ENCODE measurements at regions not wholly inside any gene's neighbourhood (a gene's known extent, or its start where the extent isn't known, plus 50 kb on each side); places are given as distances from the start of the nearest gene placed in this dataset.

- H3K36me3 ChIP-seq (ENCODE audit: insufficient read depth, low read length) = no peaks in the 10 kb centered on the region
- POLR2A ChIA-PET (ENCODE audit: partially characterized antibody) = no interaction called here
- peaks cover 0 to 17% of the 10 kb centered on the region in 2 donors for H3K9me3 ChIP-seq (ENCODE audit: control insufficient read depth in 1 of 2, low read length in 2 of 2)
- Mint-ChIP-seq H3K27me3 (peaks cover 15 to 20% of the 10 kb centered on the region in 2 donors), H3K36me3 (peaks cover 0 to 2% of the 10 kb centered on the region in 2 donors), H3K9me3 (peaks cover 0 to 54% (median 48%) of the 10 kb centered on the region in 8 donors), H3K4me3 (no peak overlapping the region), H3K4me1 (no peaks in the 10 kb centered on the region), H3K27ac (no peak overlapping the region)
- intact Hi-C loops (cut with micrococcal nuclease) = no loop called here
- no peaks in the 10 kb centered on the region for H3K27me3 ChIP-seq (ENCODE audit: insufficient read depth, low read length)
- no peak overlapping the region for H3K27ac ChIP-seq (ENCODE audit: low read depth, low read length)
- CTCF ChIA-PET (ENCODE audit: partially characterized antibody) = no interaction called here
- DNase-seq = no peak
- H3K4me3 ChIP-seq (ENCODE audit: low read length in 2 of 2) = no peak overlapping the region
- H3K4me1 ChIP-seq (ENCODE audit: insufficient read depth, low read length) = no peaks in the 10 kb centered on the region
Measured at GRCh38 chr2:573025-573424, 104.2 kb downstream of the TMEM18 start.

- H3K27me3 Mint-ChIP-seq = peaks cover 27 to 29% of the 10 kb centered on the region in 2 donors
Measured at GRCh38 chr2:569681-570080, 107.5 kb downstream of the TMEM18 start.

DNA sequence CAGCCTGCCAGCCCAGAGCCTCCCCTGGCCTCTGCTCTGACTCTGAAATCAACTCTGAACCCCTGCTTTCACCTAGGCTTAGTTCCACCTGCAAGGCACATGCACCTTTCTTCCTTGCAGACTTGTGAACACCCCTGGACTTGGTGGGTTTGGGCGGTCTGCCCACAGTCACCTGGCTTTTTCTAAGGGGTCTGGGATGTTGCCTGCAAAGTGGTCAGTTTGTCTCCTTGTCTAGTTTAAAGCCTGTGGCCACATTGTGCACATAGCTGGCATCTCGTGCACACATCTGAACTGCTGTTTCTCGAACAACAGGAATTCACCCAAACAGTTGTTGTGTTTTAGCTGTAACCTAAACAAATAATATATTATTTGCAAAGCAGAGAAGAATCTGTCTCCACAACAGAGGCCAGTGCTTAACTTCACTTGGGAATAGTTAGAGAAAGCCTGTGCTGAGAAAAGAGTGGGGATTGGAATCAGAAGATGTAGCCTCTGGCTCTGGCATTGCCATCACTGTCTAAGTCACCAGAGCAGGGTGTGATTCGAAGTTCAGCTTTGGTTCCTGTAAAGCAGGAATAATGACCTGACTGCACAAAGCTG lies 108.5 kb downstream of the TMEM18 start:
- H3K27ac Mint-ChIP-seq = no peak overlapping the region
- H3K27ac ChIP-seq (ENCODE audit: low read depth, low read length) = no peak overlapping the region
- no peaks in the 10 kb centered on the region for H3K36me3 ChIP-seq (ENCODE audit: insufficient read depth, low read length)
- ChIA-PET CTCF (ENCODE audit: partially characterized antibody) (no interaction called here), POLR2A (ENCODE audit: partially characterized antibody) (no interaction called here)
- peaks cover 0 to 2% of the 10 kb centered on the region in 2 donors for H3K36me3 Mint-ChIP-seq
- intact Hi-C loops (cut with micrococcal nuclease) = no loop called here
- no peaks in the 10 kb centered on the region for H3K4me1 Mint-ChIP-seq
- H3K9me3 Mint-ChIP-seq = peaks cover 0 to 25% (median 21%) of the 10 kb centered on the region in 8 donors
- no peak for DNase-seq
- peaks cover 27 to 29% of the 10 kb centered on the region in 2 donors for H3K27me3 Mint-ChIP-seq
- H3K4me3 ChIP-seq (ENCODE audit: low read length in 2 of 2) = no peak overlapping the region
- no peaks in the 10 kb centered on the region for H3K27me3 ChIP-seq (ENCODE audit: insufficient read depth, low read length)
- H3K4me1 ChIP-seq (ENCODE audit: insufficient read depth, low read length) = no peaks in the 10 kb centered on the region
- no peak overlapping the region for H3K4me3 Mint-ChIP-seq
- H3K9me3 ChIP-seq (ENCODE audit: control insufficient read depth in 1 of 2, low read length in 2 of 2) = no peaks in the 10 kb centered on the region

More at GRCh38 chr2:569681-570080, 107.5 kb downstream of the TMEM18 start:
- Histone ChIP-seq H3K36me3 (ENCODE audit: insufficient read depth, low read length) (no peaks in the 10 kb centered on the region), H3K4me3 (ENCODE audit: low read length in 2 of 2) (no peak overlapping the region), H3K27ac (ENCODE audit: low read depth, low read length) (no peak overlapping the region), H3K4me1 (ENCODE audit: insufficient read depth, low read length) (no peaks in the 10 kb centered on the region), H3K9me3 (ENCODE audit: control insufficient read depth in 1 of 2, low read length in 2 of 2) (no peaks in the 10 kb centered on the region), H3K27me3 (ENCODE audit: insufficient read depth, low read length) (no peaks in the 10 kb centered on the region)
- no peak for DNase-seq
- POLR2A ChIA-PET (ENCODE audit: partially characterized antibody) = no interaction called here
- CTCF ChIA-PET (ENCODE audit: partially characterized antibody) = no interaction called here
- no peak overlapping the region for H3K4me3 Mint-ChIP-seq
- peaks cover 0 to 30% (median 21%) of the 10 kb centered on the region in 8 donors for H3K9me3 Mint-ChIP-seq
- H3K27ac Mint-ChIP-seq = no peak overlapping the region
- peaks cover 0 to 2% of the 10 kb centered on the region in 2 donors for H3K36me3 Mint-ChIP-seq
- no peaks in the 10 kb centered on the region for H3K4me1 Mint-ChIP-seq
- intact Hi-C loops (cut with micrococcal nuclease) = no loop called here

- H3K9me3 ChIP-seq (ENCODE audit: control insufficient read depth in 1 of 2, low read length in 2 of 2) = no peaks in the 10 kb centered on the region
- H3K27me3 ChIP-seq (ENCODE audit: insufficient read depth, low read length) = no peaks in the 10 kb centered on the region
- no peaks in the 10 kb centered on the region for H3K4me1 Mint-ChIP-seq
- ChIA-PET CTCF (ENCODE audit: partially characterized antibody) (no interaction called here), POLR2A (ENCODE audit: partially characterized antibody) (no interaction called here)
- no peak overlapping the region for H3K27ac Mint-ChIP-seq
- no peak overlapping the region for H3K4me3 Mint-ChIP-seq
- H3K9me3 Mint-ChIP-seq = peaks cover 0 to 25% (median 21%) of the 10 kb centered on the region in 8 donors
- no peak for DNase-seq
- no peaks in the 10 kb centered on the region for H3K4me1 ChIP-seq (ENCODE audit: insufficient read depth, low read length)
- intact Hi-C loops (cut with micrococcal nuclease) = no loop called here
- no peaks in the 10 kb centered on the region for H3K36me3 ChIP-seq (ENCODE audit: insufficient read depth, low read length)
- peaks cover 0 to 2% of the 10 kb centered on the region in 2 donors for H3K36me3 Mint-ChIP-seq
- H3K27me3 Mint-ChIP-seq = peaks cover 25 to 27% of the 10 kb centered on the region in 2 donors
- no peak overlapping the region for H3K27ac ChIP-seq (ENCODE audit: low read depth, low read length)
- no peak overlapping the region for H3K4me3 ChIP-seq (ENCODE audit: low read length in 2 of 2)
Measured at GRCh38 chr2:567865-568638, 109.2 kb downstream of the TMEM18 start.

DNA sequence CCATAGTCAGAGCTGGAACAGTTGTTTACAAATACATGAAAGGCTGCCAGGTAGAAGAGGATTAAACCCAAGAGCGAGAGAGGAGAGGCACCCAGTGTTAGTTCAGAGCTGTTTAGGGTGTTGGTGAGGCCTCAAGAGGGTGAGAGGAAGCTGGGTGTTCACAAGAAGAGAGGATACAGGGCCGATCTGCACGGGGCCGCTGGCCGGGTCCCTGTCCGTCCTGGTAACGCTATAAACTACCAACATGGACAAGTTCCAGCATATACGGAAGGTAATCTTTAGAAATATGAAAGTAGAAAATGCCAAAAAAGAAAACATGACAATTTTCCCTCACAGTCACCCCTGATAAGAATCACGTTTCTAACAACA lies 109.7 kb downstream of the TMEM18 start:
- Histone ChIP-seq H3K36me3 (ENCODE audit: insufficient read depth, low read length) (no peaks in the 10 kb centered on the region), H3K27ac (ENCODE audit: low read depth, low read length) (no peak overlapping the region), H3K4me1 (ENCODE audit: insufficient read depth, low read length) (no peaks in the 10 kb centered on the region), H3K27me3 (ENCODE audit: insufficient read depth, low read length) (no peaks in the 10 kb centered on the region), H3K9me3 (ENCODE audit: control insufficient read depth in 1 of 2, low read length in 2 of 2) (no peaks in the 10 kb centered on the region), H3K4me3 (ENCODE audit: low read length in 2 of 2) (no peak overlapping the region)
- DNase-seq = no peak
- intact Hi-C loops (cut with micrococcal nuclease) = no loop called here
- peaks cover 25 to 27% of the 10 kb centered on the region in 2 donors for H3K27me3 Mint-ChIP-seq
- no peak overlapping the region for H3K4me3 Mint-ChIP-seq
- ChIA-PET POLR2A (ENCODE audit: partially characterized antibody) (no interaction called here), CTCF (ENCODE audit: partially characterized antibody) (no interaction called here)
- peaks cover 0 to 2% of the 10 kb centered on the region in 2 donors for H3K36me3 Mint-ChIP-seq
- H3K4me1 Mint-ChIP-seq = no peaks in the 10 kb centered on the region
- H3K27ac Mint-ChIP-seq = no peak overlapping the region
- H3K9me3 Mint-ChIP-seq = peaks cover 0 to 23% (median 19%) of the 10 kb centered on the region in 8 donors

GRCh38 chr2:566379-567313 lies 110.6 kb downstream of the TMEM18 start:
- CTCF ChIA-PET (ENCODE audit: partially characterized antibody) = no interaction called here
- no peaks in the 10 kb centered on the region for H3K9me3 ChIP-seq (ENCODE audit: control insufficient read depth in 1 of 2, low read length in 2 of 2)
- Mint-ChIP-seq H3K27ac (no peak overlapping the region), H3K4me3 (no peak overlapping the region), H3K27me3 (peaks cover 25% of the 10 kb centered on the region in 2 donors), H3K9me3 (peaks cover 0 to 16% (median 12%) of the 10 kb centered on the region in 8 donors), H3K36me3 (peaks cover 0 to 2% of the 10 kb centered on the region in 2 donors), H3K4me1 (peaks cover 0 to 2% (median 0%) of the 10 kb centered on the region in 4 donors)
- intact Hi-C loops (cut with micrococcal nuclease) = no loop called here
- H3K4me1 ChIP-seq (ENCODE audit: insufficient read depth, low read length) = no peaks in the 10 kb centered on the region
- no peak overlapping the region for H3K4me3 ChIP-seq (ENCODE audit: low read length in 2 of 2)
- no peak for DNase-seq
- POLR2A ChIA-PET (ENCODE audit: partially characterized antibody) = no interaction called here
- H3K36me3 ChIP-seq (ENCODE audit: insufficient read depth, low read length) = no peaks in the 10 kb centered on the region
- no peak overlapping the region for H3K27ac ChIP-seq (ENCODE audit: low read depth, low read length)
- H3K27me3 ChIP-seq (ENCODE audit: insufficient read depth, low read length) = no peaks in the 10 kb centered on the region

Measured in CD4-positive, alpha-beta memory T cell (primary cell).